GM19025 (cell line): ENCODE measurements at regions not wholly inside any gene's neighbourhood (a gene's known extent, or its start where the extent isn't known, plus 50 kb on each side); places are given as distances from the start of the nearest gene placed in this dataset.
"Not testable (repeated sequence)": the region's sequence is repeated elsewhere in the genome, so short reads cannot be mapped to it uniquely, and the experiment has no call there.

Source experiments
- ATAC-seq: cut with Tn5 transposase; IDR thresholded peaks from one replicate; pipeline ENCODE4 v1.9.1; 2021; ENCODE audit warnings: mild to moderate bottlenecking, low read depth, moderate library complexity; ENCODE audit not compliant: unreplicated experiment

DNA sequence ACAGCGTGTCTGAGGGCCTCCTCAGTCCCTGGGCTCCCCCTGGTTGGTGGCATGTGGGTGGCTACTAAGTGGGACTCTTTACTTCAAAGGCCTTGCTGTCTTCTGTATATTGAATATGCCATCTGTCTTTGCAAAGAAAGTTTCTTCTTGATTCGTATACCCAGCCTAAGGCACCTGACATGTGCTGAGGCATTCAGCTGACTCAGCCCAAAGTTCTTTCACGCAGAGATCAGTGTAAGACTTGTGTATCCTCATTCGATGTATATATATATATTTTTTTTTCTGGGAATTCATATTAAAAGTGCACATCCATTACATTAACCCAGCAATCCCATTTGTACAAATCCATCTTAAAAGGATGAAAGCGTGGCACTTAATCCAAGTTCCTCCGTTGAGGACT, 115.1 kb upstream of the PMEPA1 start:
- ATAC-seq, result no peak

DNA sequence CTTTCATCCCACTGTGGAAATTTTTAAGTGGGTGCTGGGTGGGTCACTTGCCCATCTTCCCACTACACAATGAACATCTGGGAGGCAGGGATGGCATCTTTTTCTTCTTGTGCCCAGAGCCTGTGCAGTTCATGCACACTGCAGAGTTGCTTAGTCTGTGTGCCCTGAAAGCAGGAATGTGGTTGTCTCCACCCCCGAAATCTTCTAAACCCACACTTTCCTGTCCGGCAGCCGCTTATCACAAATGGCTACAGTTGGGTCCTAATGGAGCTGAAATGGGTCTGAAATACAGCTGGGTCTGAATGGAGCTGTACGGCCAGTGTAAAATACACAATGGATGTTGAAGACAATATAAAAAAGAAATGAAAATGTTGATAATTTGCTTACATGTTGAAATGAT, 112.1 kb upstream of the PMEPA1 start:
- no peak for ATAC-seq

DNA sequence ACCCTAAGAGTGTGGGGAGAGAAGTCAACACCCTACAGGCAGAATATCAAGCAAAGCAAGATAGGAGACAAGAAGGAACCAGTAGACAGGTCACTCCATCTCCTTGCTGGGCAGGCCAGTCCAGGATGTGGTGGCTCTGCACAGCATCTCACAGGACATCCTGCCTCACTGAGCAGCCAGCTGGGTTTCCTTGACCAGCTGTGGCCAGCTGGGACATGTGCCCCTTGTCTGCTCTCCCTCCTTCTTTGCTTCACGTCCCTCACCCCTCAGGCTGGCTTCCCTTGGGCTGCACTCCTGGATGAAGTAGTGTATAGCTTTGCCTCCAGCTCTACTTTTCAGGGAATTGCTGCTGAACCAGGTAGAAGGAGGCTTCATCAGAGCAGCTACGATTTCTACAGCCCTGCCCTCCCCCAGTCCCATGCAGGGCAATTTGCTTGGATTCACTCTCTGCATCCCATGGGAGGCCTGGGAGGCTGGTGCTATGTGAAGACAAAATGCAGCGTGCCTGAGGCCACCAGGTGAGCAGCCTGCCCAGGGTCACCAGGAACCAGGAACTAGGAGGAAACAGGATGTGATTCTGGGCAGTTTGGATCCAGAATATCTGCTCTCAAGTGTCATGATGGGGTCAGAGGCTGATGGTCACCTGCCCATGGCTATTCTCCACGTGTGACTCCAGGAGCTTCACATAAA, 110.0 kb upstream of the PMEPA1 start:
- ATAC-seq, result no peak

DNA sequence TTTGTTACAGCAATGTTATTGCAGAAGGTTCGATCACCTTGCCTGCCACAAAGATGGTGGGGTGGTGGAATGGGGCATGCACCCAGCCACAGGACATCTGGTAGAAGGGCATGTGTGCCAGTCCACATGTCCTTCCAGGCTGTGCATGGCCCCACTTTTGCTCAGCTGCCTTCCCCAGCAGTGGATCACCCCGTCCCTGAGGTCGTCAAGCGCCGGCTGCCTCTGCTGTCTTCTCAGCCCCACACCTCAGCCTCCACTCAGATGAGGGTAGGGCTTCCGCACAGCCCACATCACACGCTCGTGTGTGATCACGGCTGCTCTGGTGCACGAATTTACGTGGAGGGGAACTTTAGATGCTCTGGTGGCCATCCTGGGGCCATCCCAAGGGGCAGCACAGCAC, 109.5 kb upstream of the PMEPA1 start:
- no peak for ATAC-seq

DNA sequence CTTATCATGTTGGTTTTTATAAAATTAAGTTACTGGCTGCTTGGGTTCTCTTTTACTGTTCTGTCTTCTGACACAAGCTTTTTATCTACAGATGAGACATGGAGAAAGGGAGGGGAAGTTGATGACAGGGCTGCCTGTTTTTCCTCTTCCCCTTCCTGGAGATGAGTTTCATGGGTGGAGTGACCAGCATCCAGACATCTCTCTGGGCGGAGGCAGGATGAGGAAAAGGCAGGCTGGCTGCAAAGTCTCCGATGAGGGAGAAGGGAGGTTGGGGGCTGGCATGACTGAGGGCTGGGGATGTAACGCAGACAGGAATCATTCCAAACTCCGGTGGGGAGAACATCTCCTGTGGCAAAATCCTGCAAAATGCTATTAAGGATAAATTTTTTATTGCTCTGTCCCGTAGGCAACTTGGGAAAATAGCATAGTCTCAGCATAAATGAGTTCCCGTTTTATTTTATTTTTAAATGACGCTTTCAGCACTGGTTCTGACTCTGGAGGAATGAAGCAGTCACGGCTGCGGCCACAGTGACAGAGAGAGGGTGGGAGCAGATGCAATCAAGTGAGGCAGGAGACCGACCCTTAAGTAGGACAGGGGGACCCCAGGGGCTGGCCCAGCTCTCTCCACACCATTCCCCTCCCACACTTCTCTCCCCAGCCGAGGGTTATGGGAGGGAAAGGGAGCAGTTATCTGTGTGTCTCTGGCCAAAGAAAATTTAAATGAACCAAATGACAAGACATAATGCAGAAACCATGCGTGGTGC, 108.8 kb upstream of the PMEPA1 start:
- ATAC-seq, result no peak

DNA sequence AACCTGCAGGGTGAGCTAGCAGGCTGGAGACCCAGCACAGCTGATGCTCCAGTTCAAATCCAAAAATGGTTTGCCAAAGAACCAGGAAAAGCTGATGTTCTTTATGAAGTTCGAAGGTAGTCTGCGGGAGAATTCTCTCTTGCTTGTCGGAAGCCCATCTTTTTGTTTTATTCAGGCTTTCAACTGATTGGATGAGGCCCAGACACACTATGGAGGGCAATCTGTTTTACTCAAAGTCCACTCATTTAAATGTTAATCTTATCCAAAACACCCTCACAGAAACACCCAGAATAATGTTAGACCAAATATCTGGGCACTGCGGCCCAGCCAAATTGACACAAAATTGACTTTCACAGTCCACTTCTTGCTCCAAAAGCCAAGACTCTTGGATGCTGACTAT, 105.6 kb upstream of the PMEPA1 start:
- ATAC-seq, result no peak

DNA sequence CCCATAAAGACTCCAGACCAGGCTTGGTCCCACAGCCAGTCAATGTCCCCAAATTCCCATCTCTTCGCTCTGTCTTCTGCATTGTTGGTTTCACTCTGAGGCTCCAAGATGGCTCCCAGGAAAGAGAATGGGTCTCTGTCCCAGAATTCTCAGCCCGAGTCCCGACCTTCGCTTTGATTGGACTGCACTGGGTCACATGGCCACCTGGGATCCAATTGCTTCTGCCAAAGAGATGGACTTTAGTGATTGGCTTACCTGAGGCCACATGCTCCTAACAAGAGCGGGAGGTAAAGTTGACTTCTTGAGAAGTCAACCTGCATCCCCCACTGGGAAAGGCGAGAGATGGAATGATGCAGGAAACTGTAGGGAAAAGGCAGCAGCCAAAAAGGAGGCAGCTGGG, 104.7 kb upstream of the PMEPA1 start:
- ATAC-seq, result no peak

DNA sequence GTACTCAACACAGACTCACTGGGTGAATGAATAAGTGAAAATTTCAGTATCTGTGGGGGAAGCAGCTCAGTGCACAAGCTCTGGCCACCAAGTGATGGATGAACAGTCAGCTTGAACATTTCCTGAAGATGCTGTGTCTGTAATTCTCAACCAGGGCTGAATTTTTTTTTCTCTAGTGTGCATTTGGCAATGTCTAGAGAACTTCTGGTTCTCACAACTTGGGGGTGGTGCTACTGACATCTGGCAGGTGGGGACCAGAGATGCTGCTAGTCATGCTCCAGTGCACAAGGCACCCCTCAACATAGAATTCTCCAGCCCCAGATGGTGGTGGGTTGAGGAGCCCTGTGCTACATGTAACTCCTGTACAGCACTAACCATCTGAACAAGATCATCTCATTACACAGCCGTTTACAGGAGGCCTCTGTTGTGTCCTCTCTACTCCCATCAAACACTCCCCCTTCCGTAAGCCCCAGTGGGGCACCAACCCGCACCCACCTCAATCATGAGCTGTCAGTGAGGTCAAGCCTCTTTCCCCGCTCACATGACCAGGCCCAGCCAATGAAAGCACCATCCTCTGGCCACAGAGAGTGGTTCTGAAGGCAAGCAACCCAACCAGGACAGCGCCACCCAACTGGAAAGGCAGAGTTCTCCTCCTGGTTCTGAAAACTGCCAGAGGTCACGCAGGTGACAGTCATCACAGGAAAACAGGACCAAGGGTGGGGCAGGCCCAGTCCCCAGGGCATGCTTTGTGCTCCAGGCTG, 103.9 kb upstream of the PMEPA1 start:
- ATAC-seq, result no peak

DNA sequence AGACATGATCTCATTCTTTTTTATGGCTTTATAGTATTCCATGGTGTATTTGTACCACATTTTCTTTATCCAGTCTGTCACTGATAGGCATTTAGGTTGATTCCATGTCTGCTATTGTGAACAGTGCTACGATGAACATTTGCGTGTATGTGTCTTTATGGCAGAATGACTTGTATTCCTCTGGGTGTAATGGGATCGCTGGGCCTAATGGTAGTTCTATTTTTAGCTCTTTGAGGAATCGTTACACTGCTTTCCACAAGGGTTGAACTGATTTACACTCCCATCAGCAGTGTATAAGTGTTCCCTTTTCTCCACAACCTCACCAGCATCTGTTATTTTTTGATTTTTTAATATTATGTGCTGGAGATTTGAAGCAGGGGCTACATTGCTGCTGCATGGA, 102.8 kb upstream of the PMEPA1 start:
- ATAC-seq, result not testable (repeated sequence)

DNA sequence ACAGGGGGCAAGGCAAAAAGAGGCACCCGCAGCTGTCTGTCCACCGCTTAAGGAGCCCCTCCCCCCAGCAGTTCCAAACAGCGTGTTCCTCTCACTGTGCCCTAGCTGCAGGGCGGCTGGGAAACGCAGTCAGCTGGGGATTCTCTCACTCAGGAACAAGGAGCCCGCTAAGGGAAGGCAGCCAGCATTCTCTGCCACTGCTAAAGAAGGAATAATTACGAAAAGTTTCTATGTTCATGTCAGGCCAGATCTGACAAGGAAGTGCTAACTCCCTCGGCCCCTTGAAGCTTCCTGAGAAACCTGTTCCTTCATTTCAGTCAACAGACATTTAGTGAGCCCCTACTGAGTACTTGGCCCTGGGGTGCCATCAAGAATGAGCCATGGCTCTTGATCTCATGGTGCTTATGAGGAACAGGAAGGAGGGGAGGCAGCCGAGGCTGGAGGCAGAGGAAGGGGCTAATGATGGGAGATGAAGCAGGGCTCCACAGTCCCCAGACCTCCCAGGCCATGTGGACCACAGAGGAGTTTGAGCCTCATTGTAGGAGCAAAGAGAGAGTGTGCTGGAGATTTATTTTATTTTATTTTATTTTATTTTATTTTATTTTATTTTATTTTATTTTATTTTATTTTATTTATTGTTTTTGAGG, 101.7 kb upstream of the PMEPA1 start:
- no peak for ATAC-seq

DNA sequence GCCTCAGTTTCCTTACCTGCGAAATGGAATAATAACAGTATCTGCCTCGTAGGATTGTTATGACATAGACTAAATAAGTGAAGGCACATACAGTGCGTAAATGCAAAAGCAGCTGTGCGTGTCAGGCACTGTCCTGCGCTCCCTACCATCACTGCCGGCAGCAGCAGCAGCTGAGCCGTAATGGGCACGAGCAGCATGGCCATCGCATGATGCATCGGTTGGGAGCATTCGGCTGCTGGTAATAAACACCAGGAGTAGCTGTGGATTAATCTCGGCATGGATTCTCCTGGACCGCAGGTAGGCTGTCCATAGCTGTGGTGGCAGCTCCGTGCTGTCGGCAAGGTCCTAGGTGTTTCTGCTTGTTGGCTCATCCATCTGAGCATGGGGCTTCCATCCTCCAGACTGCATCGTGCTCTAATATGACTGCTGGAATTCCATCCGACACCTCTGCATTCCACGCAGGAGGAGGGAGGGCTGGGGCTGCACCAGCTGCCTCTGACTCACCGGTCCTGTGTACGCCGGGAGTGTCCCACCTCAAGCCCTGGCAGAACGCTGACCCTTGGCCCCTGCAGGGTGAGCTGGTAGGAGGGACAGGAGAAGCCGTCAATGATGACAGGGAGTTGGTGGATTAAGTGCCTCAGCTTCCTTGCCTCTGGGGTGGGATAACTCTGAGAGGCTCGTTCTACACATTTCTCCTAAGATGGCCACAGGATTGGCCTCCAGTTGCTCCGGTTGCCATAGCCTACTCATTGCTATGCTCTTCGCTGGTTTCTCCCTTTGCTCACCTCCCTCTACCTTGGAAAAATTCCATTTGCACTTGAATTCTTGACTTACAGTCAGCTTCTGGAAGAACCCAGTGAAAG, 100.9 kb upstream of the PMEPA1 start:
- ATAC-seq, result no peak

DNA sequence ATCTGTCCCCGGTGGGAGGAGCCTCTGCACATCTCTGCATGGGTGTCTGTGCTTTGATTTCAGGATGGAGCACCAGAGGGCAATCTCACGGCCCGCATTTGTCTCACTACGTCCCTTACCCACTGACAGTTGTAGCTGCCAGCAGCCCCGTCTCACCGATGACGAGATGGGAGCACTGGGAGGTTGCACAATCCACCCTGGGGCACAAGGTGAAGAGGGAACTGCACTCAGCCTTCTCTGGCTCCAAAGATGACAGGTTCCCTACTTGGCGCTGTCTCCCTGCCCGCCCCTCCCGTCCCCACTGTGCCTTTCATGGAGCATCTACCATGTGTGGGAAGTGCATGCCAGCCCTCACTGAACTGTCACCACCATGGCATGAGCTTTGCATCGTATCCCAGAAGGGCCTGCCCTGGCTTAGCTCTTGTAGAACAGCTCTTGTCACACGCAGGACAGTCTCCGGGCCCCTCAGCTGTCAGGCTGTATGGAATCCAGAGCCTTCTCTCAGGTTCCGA, 99.9 kb upstream of the PMEPA1 start:
- ATAC-seq, result no peak

DNA sequence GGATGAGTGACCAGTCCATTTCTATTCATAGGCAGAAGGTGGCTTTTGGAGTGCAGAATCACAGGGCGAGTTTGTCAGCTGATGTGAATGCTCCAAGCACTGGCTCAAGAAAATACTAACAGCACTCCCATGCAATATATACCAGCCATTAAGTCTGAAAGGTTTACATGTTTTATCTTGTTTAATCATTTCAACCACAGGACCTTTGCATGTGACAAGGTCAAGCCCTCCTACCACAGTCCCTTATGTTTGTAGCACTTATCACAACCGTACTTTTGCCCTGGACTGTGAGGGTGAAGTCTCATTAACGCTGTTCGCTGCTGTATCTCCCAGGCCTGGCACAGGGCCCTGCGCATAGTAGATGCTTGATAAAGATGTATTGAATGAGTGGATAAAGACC, 99.3 kb upstream of the PMEPA1 start:
- ATAC-seq, result no peak

DNA sequence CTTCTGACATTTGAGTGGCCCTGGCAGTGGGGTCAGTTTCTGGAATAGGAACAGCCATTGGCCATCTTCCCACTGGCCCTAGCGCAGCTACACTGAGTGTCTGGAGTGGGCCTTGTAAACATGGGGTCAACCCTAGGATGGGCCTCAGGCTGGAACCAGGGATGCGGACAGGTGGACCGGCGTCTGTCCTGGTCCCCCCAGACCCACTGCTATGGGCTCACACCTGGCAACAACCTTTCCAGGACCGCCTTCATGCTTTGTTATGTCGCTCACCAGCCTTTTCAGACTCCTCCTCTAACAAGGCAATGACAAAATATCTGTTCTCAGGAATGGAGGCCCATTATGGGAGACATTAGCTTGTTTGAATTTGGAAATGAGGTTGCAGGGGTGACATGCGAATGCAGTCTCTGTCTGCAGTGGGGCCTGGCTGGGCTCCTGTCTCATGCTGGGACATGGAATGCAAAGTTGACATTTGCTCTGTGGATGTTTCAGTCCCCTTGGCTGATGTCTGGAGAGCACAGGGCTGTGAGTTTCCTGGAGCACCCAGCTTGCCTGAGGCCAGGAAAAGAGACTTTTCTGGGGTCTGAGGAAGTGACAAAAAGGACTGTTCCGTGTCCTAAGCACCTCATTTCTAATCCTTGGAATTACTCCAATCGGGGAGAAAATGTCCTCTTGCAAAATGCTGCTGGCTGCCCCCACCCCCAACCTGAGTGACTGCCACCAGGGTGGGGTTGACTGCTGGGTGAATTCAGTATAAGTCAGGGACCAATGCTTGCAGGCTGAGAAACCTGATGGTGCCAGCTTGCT, 98.7 kb upstream of the PMEPA1 start:
- no peak for ATAC-seq

DNA sequence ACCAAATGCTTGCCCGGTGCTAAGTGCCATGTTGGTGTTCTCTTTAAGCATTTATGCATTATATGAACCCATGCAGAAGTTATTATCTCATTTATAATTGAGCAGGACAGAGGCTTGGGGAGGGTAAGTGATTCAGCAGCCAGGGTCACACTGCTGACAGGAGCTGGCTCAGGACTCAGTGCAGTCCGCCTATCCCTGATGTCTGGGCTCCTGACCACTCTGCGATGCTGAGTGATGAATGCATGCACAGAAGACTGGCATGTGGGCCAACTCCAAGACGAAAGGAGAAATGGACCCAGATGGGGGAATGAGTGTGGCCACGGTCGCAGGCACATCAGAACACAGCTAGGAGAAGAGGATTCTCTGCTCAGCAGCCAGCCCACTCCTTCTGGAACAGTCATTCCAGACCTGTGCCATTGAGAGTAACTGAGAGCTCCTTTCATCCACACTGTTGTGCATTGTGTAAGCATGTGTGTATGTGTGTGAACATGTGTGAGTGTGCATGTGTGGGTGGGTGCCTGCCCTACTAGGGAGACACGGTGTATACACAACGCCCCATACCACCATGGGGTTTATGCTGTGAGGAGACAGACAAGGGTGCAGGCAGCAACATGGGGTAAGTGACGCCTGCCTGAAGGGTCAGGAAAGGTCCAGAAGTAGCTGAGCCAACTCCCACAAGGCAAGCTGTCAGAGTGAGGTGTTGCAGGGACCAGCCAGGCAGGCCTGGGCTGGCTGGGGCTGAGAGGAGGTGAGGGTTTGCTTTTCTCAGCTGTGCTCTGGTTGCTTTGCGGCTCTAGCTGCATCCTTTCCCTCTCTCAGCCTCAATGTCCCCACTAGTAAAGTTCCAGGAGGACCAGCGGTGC, 97.8 kb upstream of the PMEPA1 start:
- ATAC-seq, result no peak

DNA sequence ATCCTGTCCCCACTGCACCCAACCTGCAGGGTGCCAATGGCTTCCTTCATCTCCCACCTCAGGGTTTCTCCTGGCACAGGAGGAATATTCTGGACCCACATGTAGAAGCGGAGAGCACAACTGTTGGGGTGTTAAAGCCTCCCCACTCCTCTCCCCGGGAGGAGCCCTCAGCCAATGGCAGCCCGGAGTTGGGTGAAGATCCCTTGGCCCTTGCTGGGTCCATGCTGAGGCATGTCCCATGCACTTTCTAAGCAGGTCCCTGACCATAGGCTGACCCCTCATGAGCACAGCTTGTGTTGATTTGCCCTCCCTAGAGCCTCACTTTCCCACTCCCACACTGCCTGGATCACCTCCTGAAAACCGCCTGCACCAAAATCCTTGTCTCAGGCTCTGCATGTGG, 97.2 kb upstream of the PMEPA1 start:
- ATAC-seq, result no peak

DNA sequence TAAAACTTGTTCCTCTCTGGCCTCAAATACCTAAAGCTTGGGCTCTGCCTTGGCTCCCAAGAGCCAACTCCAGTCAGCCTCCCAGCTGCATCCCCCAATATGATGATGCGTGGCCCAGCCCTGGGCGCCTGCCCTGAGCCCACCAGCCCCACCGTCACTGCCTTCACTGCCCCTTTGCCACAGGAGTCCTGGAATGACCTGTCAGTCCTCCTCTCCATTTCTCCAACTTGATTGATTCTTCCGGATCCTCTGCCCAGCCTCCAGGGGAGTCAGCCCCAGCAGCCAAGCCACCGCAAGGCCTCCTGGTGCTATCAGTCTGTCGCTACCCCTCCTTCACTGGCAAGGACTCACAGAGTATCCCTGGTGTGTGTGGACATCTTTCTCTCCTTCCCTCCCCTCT, 96.7 kb upstream of the PMEPA1 start:
- no peak for ATAC-seq

DNA sequence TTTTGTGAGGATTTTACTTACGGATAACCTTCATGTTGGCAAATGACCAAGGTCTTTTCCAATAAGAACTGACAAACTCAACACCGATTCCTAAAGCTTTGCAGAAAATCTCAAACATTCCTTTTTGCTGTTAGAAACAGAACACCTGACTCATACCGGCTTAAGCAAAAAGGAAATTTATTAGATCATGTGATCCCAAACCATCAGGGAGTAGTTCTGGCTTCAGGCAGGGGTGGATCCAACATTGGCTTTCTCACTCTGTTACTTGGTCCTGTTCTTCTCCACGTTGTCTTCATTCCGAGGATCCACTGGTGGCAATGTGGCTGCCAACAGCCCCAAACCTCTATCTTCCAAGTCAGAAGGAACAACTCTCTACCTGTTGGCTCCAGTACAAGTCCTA, 95.9 kb upstream of the PMEPA1 start:
- ATAC-seq, result no peak
